ENCODE measurements at regions not wholly inside any gene's neighbourhood (a gene's known extent, or its start where the extent isn't known, plus 50 kb on each side); places are given as distances from the start of the nearest gene placed in this dataset.

- DNase-seq (ENCODE audit: low spot score in 2 of 2), result no peak
- intact Hi-C loops (cut with DNase I; ENCODE audit: low total_unique reads), result no loop called here
- 61 to 71% methylated on average over 4 of the region's 4 CpGs for WGBS, 2 donors
- no peak overlapping the region for H3K4me3 ChIP-seq (ENCODE audit: low read depth, poor library complexity, severe bottlenecking)
- TF ChIP-seq CTCF (IDR thresholded peaks at IDR 0.05) (no peak), POLR2A (IDR thresholded peaks at IDR 0.05) (no peak)
These were observed 469.1 kb downstream of the ZSWIM6 start for GRCh38 chr5:61801174-61801573.

- DNase-seq (ENCODE audit: low spot score in 2 of 2), result no peak
- TF ChIP-seq POLR2A (IDR thresholded peaks at IDR 0.05) (no peak), CTCF (IDR thresholded peaks at IDR 0.05) (no peak)
- 10 to 49% methylated on average over 2 of the region's 2 CpGs for WGBS, 2 donors
- no peak overlapping the region for H3K4me3 ChIP-seq (ENCODE audit: low read depth, poor library complexity, severe bottlenecking)
- intact Hi-C loops (cut with DNase I; ENCODE audit: low total_unique reads), result no loop called here
These were observed 470.4 kb downstream of the ZSWIM6 start for GRCh38 chr5:61802456-61802855.

GRCh38 chr5:61805101-61805500, 473.0 kb downstream of the ZSWIM6 start:
- no peak for TF ChIP-seq POLR2A (IDR thresholded peaks at IDR 0.05)

GRCh38 chr5:61806491-61807020, 474.5 kb downstream of the ZSWIM6 start:
- DNase-seq (ENCODE audit: low spot score in 2 of 2), result no peak
- no peak overlapping the region for H3K4me3 ChIP-seq (ENCODE audit: low read depth, poor library complexity, severe bottlenecking)
- TF ChIP-seq POLR2A (IDR thresholded peaks at IDR 0.05) (no peak), CTCF (IDR thresholded peaks at IDR 0.05) (no peak)
- WGBS, 2 donors, result 65 to 69% methylated on average over 3 of the region's 3 CpGs
- intact Hi-C loops (cut with DNase I; ENCODE audit: low total_unique reads), result no loop called here

More at GRCh38 chr5:61805101-61805500, 473.0 kb downstream of the ZSWIM6 start:
- no peak for DNase-seq (ENCODE audit: low spot score in 2 of 2)
- WGBS, 2 donors, result 39 to 60% methylated on average over 5 of the region's 5 CpGs
- intact Hi-C loops (cut with DNase I; ENCODE audit: low total_unique reads), result no loop called here
- no peak overlapping the region for H3K4me3 ChIP-seq (ENCODE audit: low read depth, poor library complexity, severe bottlenecking)

GRCh38 chr5:61808091-61808490, 476.0 kb downstream of the ZSWIM6 start:
- 42 to 49% methylated on average over 3 of the region's 3 CpGs for WGBS, 2 donors
- DNase-seq (ENCODE audit: low spot score in 2 of 2), result no peak
- H3K4me3 ChIP-seq (ENCODE audit: low read depth, poor library complexity, severe bottlenecking), result no peak overlapping the region
- intact Hi-C loops (cut with DNase I; ENCODE audit: low total_unique reads), result no loop called here
- no peak for TF ChIP-seq POLR2A (IDR thresholded peaks at IDR 0.05)
- no peak for TF ChIP-seq CTCF (IDR thresholded peaks at IDR 0.05)

GRCh38 chr5:61808909-61809308, 476.9 kb downstream of the ZSWIM6 start:
- no peak for DNase-seq (ENCODE audit: low spot score in 2 of 2)
- H3K4me3 ChIP-seq (ENCODE audit: low read depth, poor library complexity, severe bottlenecking), result no peak overlapping the region
- WGBS, 2 donors, result 68 to 71% methylated on average over 9 of the region's 9 CpGs
- intact Hi-C loops (cut with DNase I; ENCODE audit: low total_unique reads), result no loop called here
- TF ChIP-seq POLR2A (IDR thresholded peaks at IDR 0.05) (no peak), CTCF (IDR thresholded peaks at IDR 0.05) (no peak)

Measured in lower leg skin (tissue), 4 donors.